Activated T-cell treated with anti-CD3 and anti-CD28 coated beads, Interleukin-2, amount 50 U/mL, for 72 hours (primary cell): ENCODE measurements at regions not wholly inside any gene's neighbourhood (a gene's known extent, or its start where the extent isn't known, plus 50 kb on each side); places are given as distances from the start of the nearest gene placed in this dataset.
A peak's percentile ranks its signal among the peaks of the same experiment; 100 is the strongest.

Experiments used
- ATAC-seq, 2 donors: fragments of 150-1000 bp; cut with Tn5 transposase; replicated peaks in 1 of 2; 2 replicates each; pipeline ENCODE4 v1.10.0; 2021; ENCODE audit warnings: moderate library complexity in 2 of 2, mild to moderate bottlenecking in 1 of 2
- DNase-seq, 2 donors: peaks; one replicate each; pipeline ENCODE4 v3.0.0; 2021 to 2022; ENCODE audit warnings: mixed read lengths in 1 of 2
- H3K27ac Mint-ChIP-seq: one replicate; pipeline ENCODE4 v1.8.0; 2022; ENCODE audit warnings: mild to moderate bottlenecking, moderate library complexity, mixed read lengths
- H3K27me3 Mint-ChIP-seq: one replicate; pipeline ENCODE4 v1.8.0; 2022; ENCODE audit warnings: low read depth, mixed read lengths
- H3K36me3 Mint-ChIP-seq, 2 donors: one replicate each; pipeline ENCODE4 v1.8.0; 2022; ENCODE audit warnings: mixed read lengths in 2 of 2, mild to moderate bottlenecking in 1 of 2; ENCODE audit not compliant: insufficient read depth in 2 of 2
- H3K4me1 Mint-ChIP-seq: one replicate; pipeline ENCODE4 v1.8.0; 2022; ENCODE audit warnings: low read depth, mixed read lengths
- H3K4me3 Mint-ChIP-seq, 2 donors: one replicate each; pipeline ENCODE4 v1.8.0; 2022; ENCODE audit warnings: mild to moderate bottlenecking in 2 of 2, mixed read lengths in 2 of 2, moderate library complexity in 2 of 2
- H3K9me3 Mint-ChIP-seq, 2 donors: one replicate each; pipeline ENCODE4 v1.8.0; 2022; ENCODE audit warnings: mixed read lengths in 2 of 2

DNA sequence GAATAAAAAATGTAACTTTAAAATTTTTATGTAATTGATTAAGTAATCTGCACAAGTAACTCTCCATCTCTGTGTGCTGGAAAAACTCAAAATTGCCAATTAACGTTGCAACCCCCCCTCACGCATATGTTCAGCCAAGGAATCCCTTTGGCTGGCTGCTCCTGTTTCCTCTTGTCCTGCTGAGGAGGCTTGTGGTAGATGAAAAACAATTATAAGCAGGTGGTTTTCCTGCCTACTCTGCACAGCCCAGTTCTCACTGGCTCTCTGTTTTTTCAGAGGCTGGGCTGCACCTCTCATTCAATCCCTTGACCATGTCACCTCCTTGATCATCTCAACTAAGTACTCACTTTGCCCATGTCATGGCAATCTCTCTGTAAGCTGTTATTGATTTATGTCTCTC lies 1068.4 kb downstream of the ARAP2 start:
- Mint-ChIP-seq H3K4me1 (no peaks in the 10 kb centered on the region), H3K27me3 (no peaks in the 10 kb centered on the region), H3K27ac (no peak overlapping the region), H3K9me3 (peaks cover 5 to 6% of the 10 kb centered on the region in 2 donors), H3K36me3 (no peaks in the 10 kb centered on the region), H3K4me3 (no peak overlapping the region)
- ATAC-seq (no peak), DNase-seq (no peak)

GRCh38 chr4:35182451-35182850 lies 1061.9 kb downstream of the ARAP2 start:
- no peaks in the 10 kb centered on the region for H3K36me3 Mint-ChIP-seq
- no peak for ATAC-seq
- H3K4me1 Mint-ChIP-seq: no peaks in the 10 kb centered on the region
- H3K4me3 Mint-ChIP-seq: no peak overlapping the region
- peaks cover 8% of the 10 kb centered on the region in 2 donors for H3K9me3 Mint-ChIP-seq
- no peak for DNase-seq
- H3K27ac Mint-ChIP-seq: no peak overlapping the region
- no peaks in the 10 kb centered on the region for H3K27me3 Mint-ChIP-seq

DNA sequence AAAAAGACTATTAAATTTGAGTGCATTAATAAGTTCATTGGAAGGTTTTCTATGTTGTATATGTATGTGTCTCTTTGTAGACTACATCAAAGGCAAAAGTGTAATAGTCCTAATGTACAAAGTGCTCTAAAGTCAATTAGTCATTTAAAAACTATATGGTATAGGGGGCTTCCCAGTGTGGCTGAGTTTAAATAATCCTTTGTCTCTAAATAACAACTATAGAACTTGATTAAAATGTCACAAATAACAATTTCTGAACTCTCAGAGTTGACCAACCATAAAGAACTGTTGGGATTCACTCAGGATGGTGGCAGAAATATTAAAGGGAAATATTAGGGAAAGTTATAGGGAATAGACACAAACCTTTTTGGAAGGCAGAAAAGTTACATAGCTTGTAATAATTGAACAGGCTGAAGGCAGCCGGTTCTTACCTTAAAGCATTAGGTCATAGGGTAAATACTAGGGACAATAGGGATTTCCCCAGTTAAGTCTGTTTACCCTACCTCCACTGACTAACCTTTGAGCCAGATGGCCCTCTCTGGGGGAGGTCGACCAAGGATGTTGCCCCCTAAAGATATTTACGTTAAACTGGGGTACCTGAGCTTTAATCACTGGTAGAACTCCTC lies 1054.2 kb downstream of the ARAP2 start:
- Mint-ChIP-seq H3K27me3 (no peaks in the 10 kb centered on the region), H3K9me3 (peaks cover 7 to 8% of the 10 kb centered on the region in 2 donors), H3K4me3 (no peak overlapping the region), H3K36me3 (no peaks in the 10 kb centered on the region), H3K27ac (no peak overlapping the region), H3K4me1 (no peaks in the 10 kb centered on the region)
- no peak for DNase-seq
- no peak for ATAC-seq

GRCh38 chr4:35201403-35201802 lies 1042.9 kb downstream of the ARAP2 start:
- DNase-seq (no peak), ATAC-seq (peak in 1 of 2 donors; percentile 32)
- peaks cover 2 to 8% of the 10 kb centered on the region in 2 donors for H3K9me3 Mint-ChIP-seq
- peaks cover 0 to 2% of the 10 kb centered on the region in 2 donors for H3K36me3 Mint-ChIP-seq
- no peaks in the 10 kb centered on the region for H3K4me1 Mint-ChIP-seq
- no peak overlapping the region for H3K27ac Mint-ChIP-seq
- no peak overlapping the region for H3K4me3 Mint-ChIP-seq
- H3K27me3 Mint-ChIP-seq: no peaks in the 10 kb centered on the region

DNA sequence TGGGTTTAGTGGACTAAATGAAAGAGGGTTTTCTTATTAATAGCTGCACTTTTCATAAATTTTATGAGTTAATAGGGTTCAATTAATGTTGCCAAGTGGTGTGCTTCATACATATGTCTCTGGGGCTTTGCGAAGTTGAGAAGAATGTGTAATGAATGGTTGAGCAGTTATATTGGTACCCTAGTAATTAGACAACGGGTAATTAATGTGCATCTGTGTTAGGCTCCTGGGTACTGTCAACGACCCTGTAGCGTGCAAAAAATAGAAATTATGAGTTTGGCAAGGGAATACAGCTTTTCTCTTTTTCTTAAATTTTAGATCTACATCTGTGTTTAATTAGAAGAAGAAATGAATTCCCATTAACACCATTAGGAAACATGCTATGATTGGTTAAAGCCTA lies 1027.7 kb downstream of the ARAP2 start:
- Mint-ChIP-seq H3K27ac (no peak overlapping the region), H3K9me3 (peaks cover 0 to 2% of the 10 kb centered on the region in 2 donors), H3K4me3 (no peak overlapping the region), H3K27me3 (no peaks in the 10 kb centered on the region), H3K36me3 (peaks cover 0 to 1% of the 10 kb centered on the region in 2 donors), H3K4me1 (no peaks in the 10 kb centered on the region)
- DNase-seq (no peak), ATAC-seq (no peak)

- Mint-ChIP-seq H3K9me3 (peaks cover 0 to 2% of the 10 kb centered on the region in 2 donors), H3K27ac (no peak overlapping the region), H3K4me1 (no peaks in the 10 kb centered on the region), H3K27me3 (no peaks in the 10 kb centered on the region), H3K36me3 (peaks cover 0 to 1% of the 10 kb centered on the region in 2 donors), H3K4me3 (no peak overlapping the region)
- no peak for DNase-seq
- no peak for ATAC-seq
These were observed 1027.0 kb downstream of the ARAP2 start for GRCh38 chr4:35217331-35217730.

- Mint-ChIP-seq H3K4me1 (no peaks in the 10 kb centered on the region), H3K9me3 (peaks cover 2 to 3% of the 10 kb centered on the region in 2 donors), H3K36me3 (no peaks in the 10 kb centered on the region), H3K27ac (no peak overlapping the region), H3K27me3 (no peaks in the 10 kb centered on the region), H3K4me3 (no peak overlapping the region)
- DNase-seq: no peak
- no peak for ATAC-seq
These were observed 1016.0 kb downstream of the ARAP2 start for GRCh38 chr4:35228313-35228712.

GRCh38 chr4:35229021-35229420 lies 1015.3 kb downstream of the ARAP2 start:
- Mint-ChIP-seq H3K4me3 (no peak overlapping the region), H3K4me1 (no peaks in the 10 kb centered on the region), H3K36me3 (no peaks in the 10 kb centered on the region), H3K9me3 (peaks cover 2 to 3% of the 10 kb centered on the region in 2 donors), H3K27ac (no peak overlapping the region), H3K27me3 (no peaks in the 10 kb centered on the region)
- no peak for ATAC-seq
- no peak for DNase-seq

DNA sequence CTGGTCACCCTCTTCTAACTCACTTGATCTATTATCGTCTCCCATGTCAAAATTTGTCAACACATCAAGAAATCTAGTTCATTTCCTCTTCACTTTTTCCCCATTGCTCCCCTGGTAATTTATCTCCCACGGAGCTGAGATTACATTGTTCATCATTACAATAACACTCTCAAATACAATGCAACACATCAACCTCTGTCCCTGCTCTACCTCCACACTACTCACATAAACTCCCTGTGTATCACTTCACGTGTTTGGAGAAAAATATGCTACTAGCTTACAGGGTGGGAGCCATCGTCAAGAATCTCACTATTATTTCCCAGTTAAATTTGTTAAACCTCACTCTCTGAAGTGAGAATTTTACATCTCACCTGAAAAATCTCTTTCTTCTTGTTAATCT lies 1006.4 kb downstream of the ARAP2 start:
- peaks cover 7 to 14% of the 10 kb centered on the region in 2 donors for H3K9me3 Mint-ChIP-seq
- H3K27ac Mint-ChIP-seq: no peak overlapping the region
- no peaks in the 10 kb centered on the region for H3K4me1 Mint-ChIP-seq
- ATAC-seq (no peak), DNase-seq (no peak)
- H3K27me3 Mint-ChIP-seq: no peaks in the 10 kb centered on the region
- no peaks in the 10 kb centered on the region for H3K36me3 Mint-ChIP-seq
- no peak overlapping the region for H3K4me3 Mint-ChIP-seq

DNA sequence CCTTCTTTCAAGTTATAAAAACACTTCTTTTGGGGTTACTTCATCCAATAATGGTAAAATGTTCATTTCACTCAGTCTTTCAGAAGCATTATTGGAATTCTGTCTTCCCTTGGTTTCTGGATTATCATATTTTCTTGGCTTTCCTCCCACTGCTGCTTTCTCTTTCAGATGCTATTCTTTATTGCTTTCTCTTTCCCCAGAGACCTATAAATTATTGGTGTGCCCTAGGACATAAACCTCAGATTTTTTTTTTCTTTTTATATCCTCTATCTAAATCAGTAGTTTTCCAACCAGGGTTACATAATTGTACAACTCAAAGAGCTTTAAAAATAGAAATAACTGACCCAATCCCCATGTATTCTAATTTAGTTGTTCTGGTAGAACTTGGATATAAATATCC lies 1005.5 kb downstream of the ARAP2 start:
- Mint-ChIP-seq H3K4me3 (no peak overlapping the region), H3K4me1 (no peaks in the 10 kb centered on the region), H3K9me3 (peaks cover 5 to 14% of the 10 kb centered on the region in 2 donors), H3K27me3 (no peaks in the 10 kb centered on the region), H3K36me3 (no peaks in the 10 kb centered on the region), H3K27ac (no peak overlapping the region)
- DNase-seq: no peak
- no peak for ATAC-seq

DNA sequence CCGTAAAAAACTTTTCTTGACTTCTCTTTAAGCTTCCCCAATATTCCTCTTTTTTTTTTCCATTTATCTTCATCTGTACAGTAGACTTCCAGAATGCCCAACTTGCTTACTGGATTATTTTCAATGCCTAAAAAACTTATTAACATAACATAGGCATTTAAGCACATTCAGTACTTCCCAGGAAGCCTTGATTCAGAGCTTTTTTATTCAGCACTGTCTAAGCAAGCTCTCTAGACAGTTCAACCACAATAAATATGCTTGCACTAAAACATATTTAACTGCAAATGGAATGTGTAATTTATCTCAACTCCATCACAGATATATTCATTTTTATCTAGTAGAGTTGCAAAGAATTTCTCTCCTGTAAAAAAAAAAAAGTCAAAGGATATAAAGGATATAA lies 997.8 kb downstream of the ARAP2 start:
- Mint-ChIP-seq H3K27me3 (no peaks in the 10 kb centered on the region), H3K36me3 (no peaks in the 10 kb centered on the region), H3K4me1 (no peaks in the 10 kb centered on the region), H3K9me3 (peaks cover 7% of the 10 kb centered on the region in 2 donors), H3K27ac (no peak overlapping the region), H3K4me3 (no peak overlapping the region)
- DNase-seq: no peak
- ATAC-seq: no peak

GRCh38 chr4:35247047-35247446 lies 997.3 kb downstream of the ARAP2 start:
- no peak overlapping the region for H3K27ac Mint-ChIP-seq
- no peaks in the 10 kb centered on the region for H3K4me1 Mint-ChIP-seq
- H3K27me3 Mint-ChIP-seq: no peaks in the 10 kb centered on the region
- peaks cover 7% of the 10 kb centered on the region in 2 donors for H3K9me3 Mint-ChIP-seq
- DNase-seq (no peak), ATAC-seq (no peak)
- no peaks in the 10 kb centered on the region for H3K36me3 Mint-ChIP-seq
- no peak overlapping the region for H3K4me3 Mint-ChIP-seq

DNA sequence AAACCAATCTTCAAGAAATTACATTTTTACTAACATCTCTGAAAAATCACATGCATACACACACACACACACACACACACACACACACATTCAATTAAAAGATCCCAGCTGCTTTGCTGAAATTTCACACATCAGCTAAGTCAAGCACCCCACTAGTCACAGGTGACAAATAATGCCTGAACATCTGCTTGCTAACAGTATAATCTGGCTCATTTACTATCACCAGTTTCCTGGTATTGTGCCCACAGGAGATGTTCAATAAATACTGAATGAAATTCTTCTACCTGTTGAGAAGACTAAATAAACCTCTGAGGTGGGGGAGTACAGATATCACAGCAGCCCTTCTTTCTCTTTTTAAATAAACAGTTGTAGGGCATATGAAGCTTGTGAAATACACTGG lies 994.0 kb downstream of the ARAP2 start:
- no peak for DNase-seq
- ATAC-seq: no peak
- Mint-ChIP-seq H3K27ac (no peak overlapping the region), H3K4me3 (no peak overlapping the region), H3K4me1 (no peaks in the 10 kb centered on the region), H3K9me3 (peaks cover 5 to 7% of the 10 kb centered on the region in 2 donors), H3K36me3 (no peaks in the 10 kb centered on the region), H3K27me3 (no peaks in the 10 kb centered on the region)

- Mint-ChIP-seq H3K9me3 (peaks cover 5 to 7% of the 10 kb centered on the region in 2 donors), H3K27ac (no peak overlapping the region), H3K4me1 (no peaks in the 10 kb centered on the region), H3K4me3 (no peak overlapping the region), H3K27me3 (no peaks in the 10 kb centered on the region), H3K36me3 (no peaks in the 10 kb centered on the region)
- DNase-seq: no peak
- ATAC-seq: no peak
These were observed 993.6 kb downstream of the ARAP2 start for GRCh38 chr4:35250761-35251160.
